Astrocyte (in vitro differentiated cells and primary cell): ENCODE measurements at regions not wholly inside any gene's neighbourhood (a gene's known extent, or its start where the extent isn't known, plus 50 kb on each side); places are given as distances from the start of the nearest gene placed in this dataset.

ENCODE experiments used
- EZH2 ChIP-seq: IDR thresholded peaks from 2 replicates; pipeline ENCODE4 v1.6.1; 2012; ENCODE audit warnings: mild to moderate bottlenecking, low read length, inconsistent platforms; ENCODE audit not compliant: insufficient read depth
- TF ChIP-seq, protein P1 (sequence below): IDR thresholded peaks from 2 replicates; pipeline ENCODE4 v1.5.1; 2011; ENCODE audit warnings: low read depth, mild to moderate bottlenecking, inconsistent platforms, low read length, moderate library complexity; ENCODE audit not compliant: insufficient read depth

DNA sequence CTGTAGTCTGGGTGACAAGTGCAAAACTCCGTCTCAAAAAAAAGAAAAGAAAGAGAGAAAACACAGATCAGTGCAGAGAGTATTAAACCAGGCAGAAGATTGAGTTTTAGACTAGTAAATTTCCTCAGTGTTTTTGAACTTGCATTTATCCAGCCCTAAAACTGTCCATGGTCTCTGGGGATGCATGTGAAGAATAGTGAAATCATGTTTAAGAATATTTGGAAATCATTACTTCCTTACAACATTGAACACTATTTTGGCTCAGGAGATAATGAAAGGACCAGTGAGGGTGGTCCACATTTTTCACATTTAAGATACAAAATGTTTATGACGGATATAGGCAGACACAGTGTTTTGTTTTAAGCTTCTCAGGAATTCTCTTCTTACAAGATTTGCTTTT is 195.8 kb upstream of the RASGEF1B start:
- TF ChIP-seq, protein P1, sequence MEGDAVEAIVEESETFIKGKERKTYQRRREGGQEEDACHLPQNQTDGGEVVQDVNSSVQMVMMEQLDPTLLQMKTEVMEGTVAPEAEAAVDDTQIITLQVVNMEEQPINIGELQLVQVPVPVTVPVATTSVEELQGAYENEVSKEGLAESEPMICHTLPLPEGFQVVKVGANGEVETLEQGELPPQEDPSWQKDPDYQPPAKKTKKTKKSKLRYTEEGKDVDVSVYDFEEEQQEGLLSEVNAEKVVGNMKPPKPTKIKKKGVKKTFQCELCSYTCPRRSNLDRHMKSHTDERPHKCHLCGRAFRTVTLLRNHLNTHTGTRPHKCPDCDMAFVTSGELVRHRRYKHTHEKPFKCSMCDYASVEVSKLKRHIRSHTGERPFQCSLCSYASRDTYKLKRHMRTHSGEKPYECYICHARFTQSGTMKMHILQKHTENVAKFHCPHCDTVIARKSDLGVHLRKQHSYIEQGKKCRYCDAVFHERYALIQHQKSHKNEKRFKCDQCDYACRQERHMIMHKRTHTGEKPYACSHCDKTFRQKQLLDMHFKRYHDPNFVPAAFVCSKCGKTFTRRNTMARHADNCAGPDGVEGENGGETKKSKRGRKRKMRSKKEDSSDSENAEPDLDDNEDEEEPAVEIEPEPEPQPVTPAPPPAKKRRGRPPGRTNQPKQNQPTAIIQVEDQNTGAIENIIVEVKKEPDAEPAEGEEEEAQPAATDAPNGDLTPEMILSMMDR: no peak
- TF ChIP-seq EZH2: no peak
